M059J (cell line): ENCODE measurements at regions not wholly inside any gene's neighbourhood (a gene's known extent, or its start where the extent isn't known, plus 50 kb on each side); places are given as distances from the start of the nearest gene placed in this dataset.

Experiments used
- DNase-seq: peaks from one replicate; pipeline ENCODE4 v3.0.0-alpha.2; 2012; ENCODE audit warnings: low read depth

- DNase-seq, result no peak
Measured at GRCh38 chr20:50273601-50274491, 83.2 kb downstream of the CEBPB start.

DNA sequence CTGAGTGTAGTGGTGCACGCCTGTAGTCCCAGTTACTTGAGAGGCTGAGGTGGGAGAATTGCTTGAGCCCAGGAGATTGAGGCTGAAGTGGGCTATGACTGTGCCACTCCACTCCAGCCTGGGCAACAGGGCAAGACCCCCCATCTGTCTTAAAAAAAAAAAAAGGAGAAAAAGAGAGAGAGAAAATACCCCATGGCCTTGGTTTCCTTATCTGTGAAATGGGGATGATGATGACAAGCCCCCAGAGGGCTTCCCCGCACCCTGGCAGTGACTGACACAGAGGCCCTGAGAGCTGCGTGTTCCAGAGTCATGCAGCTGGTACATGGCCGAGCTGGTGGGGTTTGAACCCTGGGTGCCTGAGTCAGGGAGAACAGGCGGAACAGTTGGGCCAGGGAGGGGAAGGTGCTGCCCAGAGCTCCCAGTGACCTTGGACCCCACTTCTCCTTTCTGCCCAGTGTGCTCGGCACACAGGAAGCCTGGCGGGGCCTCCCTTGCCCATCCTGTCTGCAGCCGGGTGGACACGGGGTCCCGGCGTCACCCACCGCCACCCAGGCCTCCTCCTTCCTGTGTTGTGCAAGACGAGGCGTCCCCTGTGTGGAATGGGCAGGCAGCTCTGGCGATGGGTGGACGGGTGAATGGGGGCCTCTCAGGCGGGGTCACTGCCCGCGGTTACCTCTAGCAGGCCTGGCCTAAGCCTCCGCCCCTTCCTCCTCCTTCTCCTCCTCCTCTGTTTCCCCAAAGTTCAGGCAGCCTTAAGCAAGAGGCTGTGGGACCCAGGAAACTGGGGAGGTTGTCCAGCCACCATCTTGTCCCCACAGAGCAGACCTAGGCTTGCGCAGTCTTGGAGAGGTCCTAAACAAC lies 84.2 kb downstream of the CEBPB start:
- DNase-seq, result no peak

DNA sequence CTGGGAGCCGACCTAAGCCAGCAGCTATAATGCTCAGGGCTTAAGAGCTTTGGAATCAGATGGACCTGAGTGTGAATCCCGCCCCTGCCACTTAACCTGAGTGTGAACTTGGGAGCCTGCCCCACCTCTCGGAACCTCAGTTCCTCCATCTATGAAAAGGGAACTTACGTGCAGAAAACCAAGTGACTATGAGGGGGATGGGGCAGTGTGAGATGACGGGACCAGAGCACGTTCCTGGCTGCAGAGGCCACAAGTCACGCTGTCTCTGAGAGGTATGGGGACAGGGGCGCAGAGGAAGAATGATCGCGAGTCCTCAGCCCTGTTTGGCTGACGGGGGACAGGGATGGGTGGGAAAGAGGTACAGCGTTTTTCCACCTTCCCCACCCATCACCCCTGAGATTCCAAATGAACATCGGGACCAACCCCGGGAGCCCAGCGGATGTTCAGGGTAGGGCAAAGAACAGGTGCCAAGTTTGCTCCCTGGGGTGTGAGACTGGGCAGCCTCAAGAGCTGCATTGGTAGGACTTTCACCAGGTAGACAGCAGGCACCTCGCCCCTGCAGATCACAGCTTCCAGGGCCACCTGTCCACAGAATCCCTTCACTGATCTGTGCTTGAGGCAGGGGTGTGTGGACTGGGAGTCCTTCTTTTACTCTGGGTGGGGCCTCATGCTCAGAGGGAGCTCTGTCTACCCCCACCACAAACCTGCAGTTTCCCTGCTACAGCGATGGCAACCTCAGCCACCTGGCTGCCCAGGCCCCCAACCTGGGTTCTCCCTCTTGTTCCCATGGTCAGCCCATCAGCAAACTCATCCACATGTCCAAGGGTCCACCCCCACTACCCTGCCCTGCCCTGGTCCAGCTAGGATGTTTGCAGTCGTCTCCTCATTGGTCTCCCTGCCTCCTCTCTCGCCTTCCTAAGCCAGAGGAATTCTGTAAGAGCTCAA lies 85.8 kb downstream of the CEBPB start:
- no peak for DNase-seq

DNA sequence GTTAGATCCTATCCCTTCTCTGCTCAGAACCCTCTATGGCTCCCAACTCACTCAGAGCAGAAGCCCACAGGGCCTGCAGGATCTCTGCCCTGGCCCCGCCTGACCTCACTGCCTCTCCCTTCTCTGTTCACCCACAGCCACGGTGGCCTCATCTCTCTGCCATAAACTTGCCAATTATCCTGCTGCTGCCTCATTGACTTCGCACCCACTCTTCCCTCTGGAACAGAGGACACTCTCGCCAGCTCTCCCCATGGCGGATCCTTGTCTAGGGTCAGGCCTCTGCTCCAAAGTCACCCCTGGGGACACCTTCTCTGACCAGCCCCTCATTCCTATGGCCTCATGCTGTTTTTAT lies 86.4 kb downstream of the CEBPB start:
- DNase-seq, result no peak

DNA sequence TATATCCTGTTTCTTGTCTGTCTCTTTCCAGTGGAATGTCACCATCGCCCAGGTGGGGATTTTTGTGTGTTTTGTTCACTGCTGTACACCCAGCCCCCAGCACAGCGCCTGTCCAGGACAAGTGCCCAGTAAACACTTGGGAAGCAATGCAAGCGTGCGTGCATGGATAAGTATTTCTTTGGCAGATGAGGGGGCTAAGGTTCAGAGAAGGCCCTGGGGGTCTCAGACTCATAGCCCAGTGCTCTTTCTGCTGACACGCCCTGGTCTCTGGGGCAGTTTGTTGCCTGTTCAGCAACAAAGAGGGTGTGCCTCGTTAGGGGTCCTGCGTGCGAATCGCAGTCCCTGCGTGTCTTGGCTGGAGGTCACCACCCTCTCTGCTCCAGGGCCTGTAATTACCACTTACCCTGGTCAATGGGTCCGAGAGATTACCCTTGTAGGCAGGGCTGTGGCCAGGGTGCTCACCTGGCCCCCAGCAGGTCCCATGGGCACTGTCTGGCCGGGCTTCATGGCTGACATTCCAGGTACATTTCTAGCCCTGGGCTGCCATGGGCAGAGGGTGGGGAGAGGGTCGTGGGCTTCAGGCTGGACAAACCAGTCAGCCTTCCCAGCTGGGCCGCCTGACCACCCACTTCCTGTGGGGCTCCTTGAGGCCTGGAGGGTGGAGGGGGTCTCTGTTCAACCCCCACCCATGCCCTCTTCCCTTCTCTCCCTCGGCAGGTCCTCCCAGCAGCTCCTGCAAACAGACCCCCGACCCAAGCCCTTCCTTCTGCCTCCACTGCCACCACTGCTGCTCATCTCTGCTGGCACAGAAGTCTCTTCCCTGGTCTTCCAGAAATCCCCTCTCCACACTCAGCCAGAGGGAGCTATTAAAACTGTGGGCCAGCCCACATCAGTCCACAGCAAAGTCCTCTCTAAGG lies 87.1 kb downstream of the CEBPB start:
- DNase-seq, result no peak

DNA sequence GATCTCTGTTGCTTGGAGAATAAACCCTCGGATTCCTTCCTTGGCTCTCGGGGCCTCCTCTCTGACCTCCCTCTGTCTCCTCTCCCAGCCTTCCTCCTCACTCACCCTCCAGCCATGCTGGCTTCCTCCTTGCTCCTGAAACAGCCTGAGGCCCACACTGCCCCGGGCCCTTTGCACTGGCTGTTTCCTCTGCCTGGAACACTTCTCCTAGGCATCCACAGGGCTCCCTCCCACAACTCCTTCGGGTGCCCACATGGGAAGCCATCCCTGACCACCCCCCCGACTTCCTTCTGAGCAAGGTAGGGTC lies 87.7 kb downstream of the CEBPB start:
- no peak for DNase-seq

- DNase-seq, result peak; percentile 60
Measured at GRCh38 chr20:50278684-50279531, 88.3 kb downstream of the CEBPB start.

GRCh38 chr20:50279988-50280850 lies 89.6 kb downstream of the CEBPB start:
- no peak for DNase-seq

GRCh38 chr20:50280851-50281655 lies 90.4 kb downstream of the CEBPB start:
- DNase-seq, result no peak

DNA sequence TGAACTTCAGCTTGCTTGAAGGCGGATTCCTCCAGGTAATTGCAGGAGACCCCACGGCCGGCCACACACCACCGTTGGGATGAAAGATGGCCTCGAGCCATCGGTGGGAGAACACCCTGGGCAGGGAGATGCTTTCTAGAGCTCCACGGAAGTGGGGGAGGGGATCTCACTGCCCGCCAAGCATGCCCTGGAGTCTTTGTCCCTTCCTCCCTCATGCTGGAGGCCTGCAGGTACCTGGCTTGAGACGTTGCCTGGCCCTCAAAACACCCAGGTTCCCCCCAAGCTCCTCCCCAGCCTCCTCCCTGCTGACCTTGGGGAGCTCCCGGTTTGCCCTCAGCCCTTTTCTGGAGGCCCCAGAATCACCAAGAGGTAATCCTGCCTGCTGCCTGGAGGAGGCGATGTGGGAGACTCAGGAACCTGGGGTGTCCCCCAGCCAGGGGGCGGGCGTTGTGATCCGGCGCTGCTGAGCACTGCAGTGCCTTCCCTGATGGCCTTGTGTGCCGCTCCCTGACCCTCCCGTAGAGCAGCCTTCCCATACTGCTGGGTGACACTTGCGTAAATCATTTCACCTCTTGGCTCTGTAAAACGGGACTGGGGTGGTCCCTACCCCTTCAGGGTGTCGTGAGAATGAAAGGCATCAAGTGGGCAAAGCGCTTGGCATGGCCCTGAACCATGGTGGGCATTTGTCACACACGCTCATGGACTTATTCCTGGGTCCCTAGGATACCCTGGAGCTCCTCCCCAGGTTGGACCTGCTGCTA lies 91.4 kb downstream of the CEBPB start:
- DNase-seq, result no peak

- DNase-seq, result no peak
Measured at GRCh38 chr20:50282592-50283241, 92.1 kb downstream of the CEBPB start.

- DNase-seq, result no peak
Measured at GRCh38 chr20:50283370-50283769, 92.7 kb downstream of the CEBPB start.

- peak; percentile 91 for DNase-seq
Measured at GRCh38 chr20:50283922-50284810, 93.5 kb downstream of the CEBPB start.

DNA sequence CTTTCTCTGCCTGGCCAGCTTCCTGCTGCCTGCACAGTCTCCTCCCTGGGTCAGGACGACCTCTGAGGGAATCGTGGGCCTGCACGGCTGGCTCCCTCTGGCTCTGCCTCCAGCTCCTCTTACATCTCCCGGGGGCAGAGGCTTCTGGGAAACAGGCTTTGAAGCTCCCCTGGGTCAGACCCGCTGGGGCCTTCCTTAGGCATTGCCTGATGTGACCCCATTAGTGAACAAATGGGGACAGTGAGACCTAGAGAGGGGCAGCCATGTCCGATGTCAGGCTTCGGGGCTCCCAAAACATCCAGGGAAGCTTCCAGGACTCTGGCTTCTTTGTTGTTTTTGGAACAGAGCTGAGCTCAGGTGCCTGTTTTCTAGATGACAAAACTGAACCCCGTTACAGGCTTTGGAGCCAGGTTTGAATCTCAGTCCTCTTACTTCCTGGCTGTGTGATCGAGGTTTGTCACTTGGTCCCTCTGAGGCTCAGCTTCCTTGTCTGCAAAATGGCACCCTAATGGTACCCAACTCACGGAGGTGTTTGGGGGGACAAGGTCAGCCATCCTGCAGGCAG lies 94.3 kb downstream of the CEBPB start:
- no peak for DNase-seq

DNA sequence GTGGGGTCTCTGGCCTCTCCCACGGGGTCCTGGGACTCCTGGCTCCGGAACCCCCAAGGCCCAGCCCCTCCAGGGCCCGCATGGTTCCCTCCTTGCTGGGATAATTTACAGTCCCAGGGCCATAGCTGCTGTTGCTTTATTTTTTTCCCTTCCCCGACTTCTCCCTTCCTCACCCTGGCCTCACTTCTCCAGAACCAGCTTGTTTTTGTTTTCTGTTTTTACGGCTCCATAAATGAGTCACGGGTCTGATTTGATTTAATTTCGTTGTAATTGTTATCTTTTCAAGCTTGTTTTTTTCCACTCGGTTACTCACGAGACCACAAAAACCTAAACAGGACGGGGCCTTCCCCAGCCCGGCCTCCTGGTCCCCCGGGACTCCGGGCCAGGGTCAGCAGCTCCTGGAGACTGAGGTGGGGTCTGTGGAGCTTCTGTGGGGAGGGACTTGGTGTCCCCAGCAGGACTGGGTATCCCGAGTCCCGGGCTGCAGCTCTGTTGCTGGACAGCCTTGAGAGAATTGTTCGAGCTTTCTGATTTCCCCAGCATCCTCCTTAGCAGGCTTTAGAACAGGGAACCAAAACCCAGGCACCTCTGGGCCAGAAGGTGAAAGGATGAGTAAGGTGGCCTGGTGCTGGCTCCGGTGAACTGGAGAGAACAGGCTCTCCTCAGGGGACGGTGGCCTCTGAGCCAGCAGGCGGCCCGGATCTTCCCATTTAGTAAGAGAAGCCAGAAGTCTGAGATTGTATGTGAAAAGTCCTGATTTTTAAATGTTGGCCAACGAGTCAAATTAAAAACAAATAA lies 94.9 kb downstream of the CEBPB start:
- DNase-seq, result peak; percentile 94
